Esophagus muscularis mucosa (tissue), 3 donors: ENCODE measurements at regions not wholly inside any gene's neighbourhood (a gene's known extent, or its start where the extent isn't known, plus 50 kb on each side); places are given as distances from the start of the nearest gene placed in this dataset.

ENCODE experiments used
- POLR2AphosphoS5 ChIP-seq, 2 donors: sonication (generic); formaldehyde crosslinking; IDR thresholded peaks; one replicate each; pipeline ENCODE4 v1.6.1; 2017; ENCODE audit warnings: antibody characterized with exemption in 2 of 2
- TF ChIP-seq, protein P1 (sequence below), 3 experiments: fragments of 200-600 bp in 2 of 3; fragments of 450-650 bp in 1 of 3; sonication (generic) in 2 of 3; IDR thresholded peaks; one replicate each; pipeline ENCODE4 v1.5.1; 2017 to 2019; ENCODE audit warnings: antibody characterized with exemption in 3 of 3, mild to moderate bottlenecking in 2 of 3, moderate library complexity in 1 of 3

DNA sequence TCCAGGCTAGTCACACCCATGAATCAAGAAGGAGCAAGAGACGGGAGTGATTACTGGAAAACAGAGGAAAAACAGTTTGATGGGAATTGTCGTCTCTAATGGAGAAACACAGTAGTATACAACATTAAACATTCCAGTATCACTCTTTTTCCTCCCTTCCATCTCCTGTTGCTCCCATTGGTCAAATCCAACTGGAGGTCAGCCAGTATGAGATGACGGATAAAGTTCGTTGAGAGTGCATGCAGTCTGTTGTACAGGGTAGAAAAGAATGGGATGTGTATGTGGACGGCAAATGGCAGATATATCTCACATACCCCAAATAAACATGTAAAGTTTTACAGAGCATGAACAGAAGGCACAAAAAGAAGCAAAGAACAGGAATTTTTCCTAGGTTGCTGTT is 221.9 kb upstream of the TNP1 start:
- TF ChIP-seq, protein P1, sequence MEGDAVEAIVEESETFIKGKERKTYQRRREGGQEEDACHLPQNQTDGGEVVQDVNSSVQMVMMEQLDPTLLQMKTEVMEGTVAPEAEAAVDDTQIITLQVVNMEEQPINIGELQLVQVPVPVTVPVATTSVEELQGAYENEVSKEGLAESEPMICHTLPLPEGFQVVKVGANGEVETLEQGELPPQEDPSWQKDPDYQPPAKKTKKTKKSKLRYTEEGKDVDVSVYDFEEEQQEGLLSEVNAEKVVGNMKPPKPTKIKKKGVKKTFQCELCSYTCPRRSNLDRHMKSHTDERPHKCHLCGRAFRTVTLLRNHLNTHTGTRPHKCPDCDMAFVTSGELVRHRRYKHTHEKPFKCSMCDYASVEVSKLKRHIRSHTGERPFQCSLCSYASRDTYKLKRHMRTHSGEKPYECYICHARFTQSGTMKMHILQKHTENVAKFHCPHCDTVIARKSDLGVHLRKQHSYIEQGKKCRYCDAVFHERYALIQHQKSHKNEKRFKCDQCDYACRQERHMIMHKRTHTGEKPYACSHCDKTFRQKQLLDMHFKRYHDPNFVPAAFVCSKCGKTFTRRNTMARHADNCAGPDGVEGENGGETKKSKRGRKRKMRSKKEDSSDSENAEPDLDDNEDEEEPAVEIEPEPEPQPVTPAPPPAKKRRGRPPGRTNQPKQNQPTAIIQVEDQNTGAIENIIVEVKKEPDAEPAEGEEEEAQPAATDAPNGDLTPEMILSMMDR (IDR thresholded peaks at IDR 0.05) = no peak
- no peak for TF ChIP-seq POLR2AphosphoS5 (IDR thresholded peaks at IDR 0.05)
